ENCODE measurements at regions not wholly inside any gene's neighbourhood (a gene's known extent, or its start where the extent isn't known, plus 50 kb on each side); places are given as distances from the start of the nearest gene placed in this dataset.

GRCh38 chr4:132317923-132318322 is 831.2 kb upstream of the PCDH10 start:
- TF ChIP-seq CTCF (IDR thresholded peaks at IDR 0.05) (no peak), POLR2A (IDR thresholded peaks at IDR 0.05) (no peak), POLR2AphosphoS5 (IDR thresholded peaks at IDR 0.05) (no peak)

Data from breast epithelium (tissue), 3 donors.